ENCODE measurements at regions not wholly inside any gene's neighbourhood (a gene's known extent, or its start where the extent isn't known, plus 50 kb on each side); places are given as distances from the start of the nearest gene placed in this dataset.

DNA sequence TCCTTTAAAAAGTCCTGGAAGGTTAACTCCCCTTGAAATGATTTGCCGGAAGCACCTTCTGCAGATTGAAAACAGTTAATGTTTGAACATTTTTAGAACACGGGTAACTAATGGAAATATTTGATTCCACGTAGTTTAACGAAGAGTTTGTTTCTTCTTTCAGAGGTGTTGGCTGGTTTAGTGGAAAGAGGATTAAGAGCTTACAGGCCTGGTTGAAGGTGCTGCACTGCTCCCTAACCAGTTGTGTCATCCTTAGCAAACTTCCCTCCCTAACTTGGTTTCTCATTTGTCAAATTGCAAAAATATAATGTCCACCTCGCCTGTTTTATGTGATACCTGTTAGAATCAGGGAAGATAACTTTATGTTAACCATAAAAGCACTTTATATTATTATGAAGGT lies 243.0 kb upstream of the FZD8 start:
- no peaks in the 10 kb centered on the region for H3K79me1 ChIP-seq (ENCODE audit: low read depth in 1 of 2, low read length in 2 of 2)
- ChIA-PET CTCF (no interaction called here), POLR2A (ENCODE audit: unreplicated experiment) (no interaction called here)
- no peak overlapping the region for H2BK120ac ChIP-seq (ENCODE audit: low read depth, low read length)
- H2BK15ac ChIP-seq (ENCODE audit: low read depth, low read length), result no peak overlapping the region
- no peak overlapping the region for H4K5ac ChIP-seq (ENCODE audit: low read depth, low read length)
- H3K4ac ChIP-seq (ENCODE audit: low read depth, low read length), result no peak overlapping the region
- H3K27ac ChIP-seq (ENCODE audit: insufficient read depth, low read length), result no peak overlapping the region
- ATAC-seq (ENCODE audit: low read depth), result no peak
- H2AK9ac ChIP-seq (replicated peaks; ENCODE audit: low read depth, low read length, poor library complexity), result no peak overlapping the region
- H3K9ac ChIP-seq (ENCODE audit: low read depth, low read length), result no peak overlapping the region
- no peak for DNase-seq
- in situ Hi-C loops (cut with MboI; ENCODE audit: low sequenced_read_pairs), result no loop called here
- dilution Hi-C loops (cut with HindIII; ENCODE audit: low sequenced_read_pairs, unreplicated experiment), result no loop called here
- no peak overlapping the region for H3K4me3 ChIP-seq (ENCODE audit: insufficient read depth, low read depth, low read length)
- no peak overlapping the region for H3K23ac ChIP-seq (ENCODE audit: low read depth, low read length)
- no peak overlapping the region for H3K56ac ChIP-seq (ENCODE audit: extremely low read depth, insufficient read depth, low read length)
- peaks cover 1% of the 10 kb centered on the region; the same call in 1 of the 2 replicates for H3K9me1 ChIP-seq (ENCODE audit: insufficient read depth, low read length)
- peaks cover 4% of the 10 kb centered on the region; the same call in 1 of the 2 replicates for H3K27me3 ChIP-seq (ENCODE audit: control insufficient read depth, insufficient read depth, low read length)
- no peak overlapping the region for H2AFZ ChIP-seq (replicated peaks; ENCODE audit: low read length, poor library complexity)
- no peak overlapping the region for H2BK5ac ChIP-seq (ENCODE audit: low read depth, low read length, poor library complexity, severe bottlenecking)
- no peak overlapping the region for H3K4me2 ChIP-seq (ENCODE audit: low read depth, low read length)
- BruUV-seq (replicated peaks), result no TSS peak
- H3K9me3 ChIP-seq (ENCODE audit: control insufficient read depth, insufficient read depth, low read length), result no peaks in the 10 kb centered on the region
- H3K36me3 ChIP-seq (ENCODE audit: control insufficient read depth, insufficient read depth, low read length), result no peaks in the 10 kb centered on the region
- no peak overlapping the region for H3K14ac ChIP-seq (replicated peaks; ENCODE audit: low read depth, low read length)
- WGBS, 2 experiments (ENCODE audit: extremely low coverage in 2 of 2, insufficient read length in 1 of 2), result no CpG with 5 or more reads among the region's 5 CpGs
- no peak overlapping the region for H4K91ac ChIP-seq (ENCODE audit: insufficient read depth, low read depth, low read length)
- TF ChIP-seq MAZ (IDR thresholded peaks at IDR 0.05; ENCODE audit: borderline replicate concordance, low read depth, low read length), result no peak
- TF ChIP-seq POLR2A (IDR thresholded peaks at IDR 0.05; ENCODE audit: low read depth, low read length), result no peak
- TF ChIP-seq MAFK (IDR thresholded peaks at IDR 0.05; ENCODE audit: low read depth, low read length), result no peak
- TF ChIP-seq BHLHE40 (IDR thresholded peaks at IDR 0.05; ENCODE audit: low read depth, low read length), result no peak
- no peak for TF ChIP-seq RCOR1 (IDR thresholded peaks at IDR 0.05; ENCODE audit: insufficient replicate concordance, low read length)
- no peak for TF ChIP-seq RAD21 (IDR thresholded peaks at IDR 0.05; ENCODE audit: low read length)
- TF ChIP-seq CEBPB (IDR thresholded peaks at IDR 0.05; ENCODE audit: low read depth, low read length), result no peak
- no peak for TF ChIP-seq SMC3 (IDR thresholded peaks at IDR 0.05; ENCODE audit: low read depth, low read length)
- no peak for TF ChIP-seq FOS (IDR thresholded peaks at IDR 0.05; ENCODE audit: low read depth, low read length)
- TF ChIP-seq, protein P1, sequence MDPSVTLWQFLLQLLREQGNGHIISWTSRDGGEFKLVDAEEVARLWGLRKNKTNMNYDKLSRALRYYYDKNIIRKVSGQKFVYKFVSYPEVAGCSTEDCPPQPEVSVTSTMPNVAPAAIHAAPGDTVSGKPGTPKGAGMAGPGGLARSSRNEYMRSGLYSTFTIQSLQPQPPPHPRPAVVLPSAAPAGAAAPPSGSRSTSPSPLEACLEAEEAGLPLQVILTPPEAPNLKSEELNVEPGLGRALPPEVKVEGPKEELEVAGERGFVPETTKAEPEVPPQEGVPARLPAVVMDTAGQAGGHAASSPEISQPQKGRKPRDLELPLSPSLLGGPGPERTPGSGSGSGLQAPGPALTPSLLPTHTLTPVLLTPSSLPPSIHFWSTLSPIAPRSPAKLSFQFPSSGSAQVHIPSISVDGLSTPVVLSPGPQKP (IDR thresholded peaks at IDR 0.05; ENCODE audit: borderline replicate concordance, low read depth, low read length), result no peak
- TF ChIP-seq, protein P2, sequence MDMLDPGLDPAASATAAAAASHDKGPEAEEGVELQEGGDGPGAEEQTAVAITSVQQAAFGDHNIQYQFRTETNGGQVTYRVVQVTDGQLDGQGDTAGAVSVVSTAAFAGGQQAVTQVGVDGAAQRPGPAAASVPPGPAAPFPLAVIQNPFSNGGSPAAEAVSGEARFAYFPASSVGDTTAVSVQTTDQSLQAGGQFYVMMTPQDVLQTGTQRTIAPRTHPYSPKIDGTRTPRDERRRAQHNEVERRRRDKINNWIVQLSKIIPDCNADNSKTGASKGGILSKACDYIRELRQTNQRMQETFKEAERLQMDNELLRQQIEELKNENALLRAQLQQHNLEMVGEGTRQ (IDR thresholded peaks at IDR 0.05; ENCODE audit: low read depth, low read length), result no peak
- TF ChIP-seq CHD1 (IDR thresholded peaks at IDR 0.05; ENCODE audit: low read depth, low read length), result no peak
- H2BK20ac ChIP-seq (ENCODE audit: low read depth, low read length), result no peak overlapping the region
- H4K8ac ChIP-seq (ENCODE audit: low read depth in 2 of 2, low read length in 2 of 2), result no peak overlapping the region
- intact Hi-C loops (cut with micrococcal nuclease), result no loop called here
- H3K4me1 ChIP-seq (ENCODE audit: control insufficient read depth, insufficient read depth, low read length), result peaks cover 9% of the 10 kb centered on the region
- H3K18ac ChIP-seq (ENCODE audit: low read depth, low read length), result no peak overlapping the region
- no peak overlapping the region for H2AK5ac ChIP-seq (ENCODE audit: low read depth, low read length)
- no peaks in the 10 kb centered on the region for H4K20me1 ChIP-seq (ENCODE audit: insufficient read depth, low read length)

Data from IMR-90 (cell line).